Lower lobe of right lung (tissue), 2 donors: ENCODE measurements at regions not wholly inside any gene's neighbourhood (a gene's known extent, or its start where the extent isn't known, plus 50 kb on each side); places are given as distances from the start of the nearest gene placed in this dataset.
"Not testable (repeated sequence)": the region's sequence is repeated elsewhere in the genome, so short reads cannot be mapped to it uniquely, and the experiment has no call there.

Experiments
- ATAC-seq, 2 donors: fragments of 200-7000 bp; cut with Tn5 transposase; one replicate each; pipeline ENCODE4 v1.9.1; 2020 to 2022; ENCODE audit warnings: mild to moderate bottlenecking in 2 of 2, moderate library complexity in 2 of 2
- DNase-seq: peaks from one replicate; pipeline ENCODE4 v3.0.0-alpha.2; 2020
- H3K27ac ChIP-seq: fragments of 200-600 bp; one replicate; pipeline ENCODE4 v1.8.0; 2022
- H3K27me3 ChIP-seq: fragments of 200-600 bp; one replicate; pipeline ENCODE4 v1.8.0; 2022; ENCODE audit warnings: low read depth
- H3K36me3 ChIP-seq: fragments of 200-600 bp; one replicate; pipeline ENCODE4 v1.8.0; 2022; ENCODE audit warnings: mild to moderate bottlenecking
- H3K4me1 ChIP-seq: fragments of 200-600 bp; one replicate; pipeline ENCODE4 v1.8.0; 2022
- H3K4me3 ChIP-seq: fragments of 200-600 bp; one replicate; pipeline ENCODE4 v1.8.0; 2022; ENCODE audit warnings: mild to moderate bottlenecking
- H3K9me3 ChIP-seq: fragments of 200-600 bp; one replicate; pipeline ENCODE4 v1.8.0; 2022
- intact Hi-C: fragments of 100-400 bp; cut with DNase I; formaldehyde crosslinking; loops from one replicate; pipeline ENCODE4 v1.11.0; 2022
- TF ChIP-seq, protein P1 (sequence below): fragments of 200-600 bp; IDR thresholded peaks from one replicate; pipeline ENCODE4 v1.8.0; 2022; ENCODE audit warnings: antibody characterized with exemption, mild to moderate bottlenecking
- donor health status: DM: no; HTN: yes; CAD: no; lungs with severe emphysema.

DNA sequence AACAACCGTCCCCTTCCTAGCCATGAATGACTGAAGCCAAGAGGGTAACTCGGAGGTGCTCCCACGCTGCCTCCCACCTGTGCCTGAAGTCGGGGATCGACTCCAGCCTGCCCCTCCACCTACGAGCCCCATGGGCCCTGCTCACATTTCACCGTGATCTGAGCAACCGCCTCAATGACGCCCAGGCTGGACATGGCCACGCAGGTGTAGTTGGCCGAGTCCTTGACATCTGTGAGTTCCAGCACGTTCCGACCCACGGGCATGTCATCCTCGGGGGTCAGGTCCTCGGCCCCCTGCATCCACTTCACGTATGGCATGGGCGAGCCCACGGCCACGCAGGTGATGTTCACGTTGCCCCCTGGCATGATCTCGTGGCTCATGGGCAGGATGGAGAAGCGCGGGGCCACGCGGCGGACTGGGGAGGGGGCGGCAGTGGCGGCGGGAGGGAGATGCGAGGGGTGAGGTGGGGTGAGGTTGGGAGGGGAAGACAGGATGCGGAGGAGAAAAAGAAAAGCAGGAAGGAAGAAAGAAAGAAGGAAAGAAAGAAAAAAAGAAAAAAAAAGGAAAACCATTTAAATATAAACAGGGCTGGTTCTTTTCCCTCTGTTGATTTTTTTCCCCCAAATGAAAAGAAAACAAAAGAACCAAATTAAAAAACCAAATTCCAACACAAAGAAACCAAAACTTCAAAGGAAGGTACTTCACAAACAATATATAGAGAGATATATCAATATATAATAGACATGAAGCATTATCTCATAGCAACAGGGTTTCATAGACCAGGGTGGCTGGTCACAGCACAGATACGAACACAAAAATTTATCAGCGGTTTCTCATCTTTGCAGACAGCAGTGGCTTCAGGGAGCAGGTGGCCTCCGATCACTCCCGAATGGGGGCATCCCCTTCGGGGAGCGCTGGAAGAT, 94.7 kb downstream of the PTPRS start:
- Histone ChIP-seq H3K9me3 (no peaks in the 10 kb centered on the region), H3K27ac (no peak overlapping the region), H3K27me3 (no peaks in the 10 kb centered on the region), H3K36me3 (peaks cover 24% of the 10 kb centered on the region), H3K4me1 (no peaks in the 10 kb centered on the region), H3K4me3 (no peak overlapping the region)
- ATAC-seq = no peak
- intact Hi-C loops = no loop called here
- no peak for DNase-seq
- TF ChIP-seq, protein P1, sequence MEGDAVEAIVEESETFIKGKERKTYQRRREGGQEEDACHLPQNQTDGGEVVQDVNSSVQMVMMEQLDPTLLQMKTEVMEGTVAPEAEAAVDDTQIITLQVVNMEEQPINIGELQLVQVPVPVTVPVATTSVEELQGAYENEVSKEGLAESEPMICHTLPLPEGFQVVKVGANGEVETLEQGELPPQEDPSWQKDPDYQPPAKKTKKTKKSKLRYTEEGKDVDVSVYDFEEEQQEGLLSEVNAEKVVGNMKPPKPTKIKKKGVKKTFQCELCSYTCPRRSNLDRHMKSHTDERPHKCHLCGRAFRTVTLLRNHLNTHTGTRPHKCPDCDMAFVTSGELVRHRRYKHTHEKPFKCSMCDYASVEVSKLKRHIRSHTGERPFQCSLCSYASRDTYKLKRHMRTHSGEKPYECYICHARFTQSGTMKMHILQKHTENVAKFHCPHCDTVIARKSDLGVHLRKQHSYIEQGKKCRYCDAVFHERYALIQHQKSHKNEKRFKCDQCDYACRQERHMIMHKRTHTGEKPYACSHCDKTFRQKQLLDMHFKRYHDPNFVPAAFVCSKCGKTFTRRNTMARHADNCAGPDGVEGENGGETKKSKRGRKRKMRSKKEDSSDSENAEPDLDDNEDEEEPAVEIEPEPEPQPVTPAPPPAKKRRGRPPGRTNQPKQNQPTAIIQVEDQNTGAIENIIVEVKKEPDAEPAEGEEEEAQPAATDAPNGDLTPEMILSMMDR = no peak

DNA sequence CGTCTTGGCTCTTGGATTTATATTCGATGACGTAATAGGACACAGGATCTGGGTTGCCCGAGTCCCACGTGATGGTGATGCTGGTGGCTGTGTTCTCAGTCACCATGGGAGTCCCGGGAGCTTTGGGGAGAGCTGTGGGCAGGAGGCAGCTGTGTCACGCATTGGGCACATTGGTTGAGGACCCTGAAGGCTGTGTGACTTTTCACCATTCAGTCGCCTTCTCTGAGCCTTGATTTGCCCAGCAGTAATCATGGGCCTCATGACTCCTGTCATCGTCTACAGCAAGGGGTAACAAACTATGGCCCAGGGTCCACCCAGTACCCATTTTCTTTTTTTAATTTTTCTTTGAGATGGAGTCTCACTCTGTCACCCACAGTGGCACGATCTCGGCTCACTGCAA, 96.3 kb downstream of the PTPRS start:
- no peak for ATAC-seq
- intact Hi-C loops = no loop called here
- DNase-seq = no peak
- no peaks in the 10 kb centered on the region for H3K27me3 ChIP-seq
- H3K27ac ChIP-seq = no peak overlapping the region
- no peaks in the 10 kb centered on the region for H3K9me3 ChIP-seq
- TF ChIP-seq, protein P1 = no peak
- H3K4me3 ChIP-seq = no peak overlapping the region
- no peaks in the 10 kb centered on the region for H3K4me1 ChIP-seq
- peaks cover 32% of the 10 kb centered on the region for H3K36me3 ChIP-seq

DNA sequence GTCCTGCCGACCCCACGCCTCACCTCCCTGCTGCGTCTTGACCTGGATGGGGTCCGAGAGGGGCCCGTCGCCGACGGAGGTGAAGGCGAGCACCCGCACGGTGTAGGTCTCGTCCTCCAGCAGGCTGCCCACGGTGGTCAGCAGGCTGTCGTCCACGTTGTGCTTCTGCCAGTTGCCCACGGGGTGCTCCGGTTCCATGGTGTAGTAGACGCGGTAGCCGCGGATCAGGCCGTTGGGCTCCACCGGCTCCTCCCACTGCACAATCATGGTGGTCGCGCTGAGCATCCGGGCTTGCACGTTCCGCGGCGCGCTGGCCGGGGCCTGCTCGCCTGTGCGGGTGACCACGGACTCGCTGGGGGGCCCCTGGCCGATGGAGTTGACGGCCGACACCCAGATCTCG, 96.7 kb downstream of the PTPRS start:
- Histone ChIP-seq H3K27me3 (no peaks in the 10 kb centered on the region), H3K36me3 (peaks cover 32% of the 10 kb centered on the region), H3K4me3 (no peak overlapping the region), H3K4me1 (no peaks in the 10 kb centered on the region), H3K27ac (no peak overlapping the region), H3K9me3 (no peaks in the 10 kb centered on the region)
- intact Hi-C loops = no loop called here
- DNase-seq (no peak), ATAC-seq (no peak)
- TF ChIP-seq, protein P1 = no peak

DNA sequence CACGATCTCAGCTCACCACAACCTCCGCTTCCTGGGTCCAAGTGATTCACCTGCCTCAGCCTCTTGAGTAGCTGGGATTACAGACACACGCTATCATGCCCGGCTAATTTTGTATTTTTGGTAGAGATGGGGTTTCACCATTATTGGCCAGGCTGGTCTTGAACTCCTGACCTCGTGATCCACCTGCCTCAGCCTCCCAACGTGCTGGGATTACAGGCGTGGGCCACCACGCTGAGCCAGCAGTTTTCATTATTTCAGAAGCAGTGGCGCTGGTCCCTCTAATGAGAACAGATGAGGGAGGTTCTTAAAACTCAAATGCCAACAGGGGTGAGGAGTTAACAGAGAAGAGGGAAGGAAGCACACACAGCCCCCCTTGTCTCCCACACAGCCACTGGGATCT, 98.7 kb downstream of the PTPRS start:
- ATAC-seq, H3K9me3 ChIP-seq, H3K4me3 ChIP-seq, H3K27me3 ChIP-seq, intact Hi-C loops, H3K27ac ChIP-seq, DNase-seq, H3K4me1 ChIP-seq: not testable (repeated sequence)
- H3K36me3 ChIP-seq = peaks cover 46% of the 10 kb centered on the region

DNA sequence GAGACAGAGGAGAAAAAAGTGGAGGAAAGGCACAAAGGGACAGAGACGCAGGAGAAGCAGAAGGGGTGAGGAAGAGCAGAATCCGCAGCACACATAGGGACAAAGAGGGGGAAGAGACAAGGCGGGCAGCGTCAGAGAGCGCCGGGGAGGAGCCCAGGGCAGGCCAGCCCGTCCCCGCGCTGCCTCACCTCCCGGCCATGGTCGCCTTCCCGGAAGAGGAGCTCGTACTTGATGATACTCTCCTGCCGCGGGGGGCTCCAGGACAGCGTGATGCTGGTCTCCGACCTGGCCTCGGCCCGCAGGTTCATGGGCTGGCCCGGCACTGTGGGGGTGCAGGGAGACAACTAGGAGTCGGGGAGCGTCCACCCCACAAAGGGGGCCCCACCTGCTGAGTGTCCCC, 100.6 kb downstream of the PTPRS start:
- TF ChIP-seq, protein P1 = no peak
- intact Hi-C loops = no loop called here
- DNase-seq (peak; percentile 37), ATAC-seq (no peak)
- H3K9me3 ChIP-seq = no peaks in the 10 kb centered on the region
- no peak overlapping the region for H3K4me3 ChIP-seq
- peaks cover 41% of the 10 kb centered on the region for H3K36me3 ChIP-seq
- H3K4me1 ChIP-seq = no peaks in the 10 kb centered on the region
- H3K27me3 ChIP-seq = no peaks in the 10 kb centered on the region
- no peak overlapping the region for H3K27ac ChIP-seq

DNA sequence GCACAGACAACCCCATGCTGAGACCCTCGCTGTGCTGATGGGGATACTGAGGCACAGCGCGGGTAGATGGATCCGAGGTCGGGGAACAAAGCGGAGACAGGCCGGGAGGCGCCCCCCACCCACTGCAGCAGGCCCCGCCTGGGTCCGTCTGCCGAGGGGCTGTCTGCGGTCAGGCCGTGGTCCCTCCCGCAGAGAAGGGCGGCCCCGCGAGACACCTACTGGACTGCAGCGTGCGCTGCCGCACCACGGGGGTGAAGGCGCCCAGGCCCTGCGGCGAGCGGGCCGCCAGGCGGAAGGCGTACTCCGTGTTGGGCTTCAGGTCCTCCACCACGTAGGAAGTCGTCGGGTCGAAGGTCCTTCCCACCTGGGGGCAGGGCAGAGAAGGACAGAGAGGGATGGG, 101.9 kb downstream of the PTPRS start:
- Histone ChIP-seq H3K27me3 (no peaks in the 10 kb centered on the region), H3K9me3 (no peaks in the 10 kb centered on the region), H3K4me3 (no peak overlapping the region), H3K4me1 (no peaks in the 10 kb centered on the region), H3K27ac (no peak overlapping the region), H3K36me3 (peaks cover 32% of the 10 kb centered on the region)
- TF ChIP-seq, protein P1 = no peak
- ATAC-seq (no peak), DNase-seq (peak; percentile 22)
- intact Hi-C loops = no loop called here
